Panc1 (cell line): ENCODE measurements at regions not wholly inside any gene's neighbourhood (a gene's known extent, or its start where the extent isn't known, plus 50 kb on each side); places are given as distances from the start of the nearest gene placed in this dataset.

ENCODE experiments used
- POLR2AphosphoS5 ChIP-seq: IDR thresholded peaks from 2 replicates; pipeline ENCODE4 v1.6.1; 2012; ENCODE audit warnings: mild to moderate bottlenecking, low read depth, low read length, moderate library complexity
- TF ChIP-seq, protein P1 (sequence below): fragments of 450-650 bp; IDR thresholded peaks from 2 replicates; pipeline ENCODE4 v1.5.1; 2017; ENCODE audit warnings: mild to moderate bottlenecking
- TF ChIP-seq, protein P2 (sequence below), 2 experiments: IDR thresholded peaks; 2 replicates each; pipeline ENCODE4 v1.6.1; 2011 to 2012; ENCODE audit warnings: low read depth in 2 of 2, control low read depth in 1 of 2, low read length in 1 of 2, mild to moderate bottlenecking in 1 of 2, moderate library complexity in 1 of 2; ENCODE audit not compliant: insufficient read depth in 1 of 2

DNA sequence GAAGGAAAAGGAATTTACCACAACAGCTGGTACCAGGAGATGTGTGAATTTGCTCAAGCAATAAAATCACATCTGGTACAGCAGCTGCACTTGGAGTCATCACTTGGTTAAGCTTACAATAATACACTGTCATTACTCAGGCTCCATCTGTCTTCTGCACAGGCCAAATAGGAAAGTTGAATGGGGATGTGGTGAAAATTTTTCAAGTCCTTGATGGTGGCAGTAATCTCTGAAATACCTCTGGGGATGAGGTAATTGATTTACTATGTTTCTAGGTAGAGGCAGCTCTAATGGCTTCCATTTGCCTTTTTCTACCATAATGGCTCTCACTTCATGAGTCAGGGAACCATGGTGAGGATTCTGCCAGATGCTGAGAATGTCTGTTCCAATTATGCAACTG is 206.8 kb upstream of the ATP10B start:
- TF ChIP-seq, protein P1, sequence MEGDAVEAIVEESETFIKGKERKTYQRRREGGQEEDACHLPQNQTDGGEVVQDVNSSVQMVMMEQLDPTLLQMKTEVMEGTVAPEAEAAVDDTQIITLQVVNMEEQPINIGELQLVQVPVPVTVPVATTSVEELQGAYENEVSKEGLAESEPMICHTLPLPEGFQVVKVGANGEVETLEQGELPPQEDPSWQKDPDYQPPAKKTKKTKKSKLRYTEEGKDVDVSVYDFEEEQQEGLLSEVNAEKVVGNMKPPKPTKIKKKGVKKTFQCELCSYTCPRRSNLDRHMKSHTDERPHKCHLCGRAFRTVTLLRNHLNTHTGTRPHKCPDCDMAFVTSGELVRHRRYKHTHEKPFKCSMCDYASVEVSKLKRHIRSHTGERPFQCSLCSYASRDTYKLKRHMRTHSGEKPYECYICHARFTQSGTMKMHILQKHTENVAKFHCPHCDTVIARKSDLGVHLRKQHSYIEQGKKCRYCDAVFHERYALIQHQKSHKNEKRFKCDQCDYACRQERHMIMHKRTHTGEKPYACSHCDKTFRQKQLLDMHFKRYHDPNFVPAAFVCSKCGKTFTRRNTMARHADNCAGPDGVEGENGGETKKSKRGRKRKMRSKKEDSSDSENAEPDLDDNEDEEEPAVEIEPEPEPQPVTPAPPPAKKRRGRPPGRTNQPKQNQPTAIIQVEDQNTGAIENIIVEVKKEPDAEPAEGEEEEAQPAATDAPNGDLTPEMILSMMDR: no peak
- TF ChIP-seq POLR2AphosphoS5: no peak
- TF ChIP-seq, protein P2, sequence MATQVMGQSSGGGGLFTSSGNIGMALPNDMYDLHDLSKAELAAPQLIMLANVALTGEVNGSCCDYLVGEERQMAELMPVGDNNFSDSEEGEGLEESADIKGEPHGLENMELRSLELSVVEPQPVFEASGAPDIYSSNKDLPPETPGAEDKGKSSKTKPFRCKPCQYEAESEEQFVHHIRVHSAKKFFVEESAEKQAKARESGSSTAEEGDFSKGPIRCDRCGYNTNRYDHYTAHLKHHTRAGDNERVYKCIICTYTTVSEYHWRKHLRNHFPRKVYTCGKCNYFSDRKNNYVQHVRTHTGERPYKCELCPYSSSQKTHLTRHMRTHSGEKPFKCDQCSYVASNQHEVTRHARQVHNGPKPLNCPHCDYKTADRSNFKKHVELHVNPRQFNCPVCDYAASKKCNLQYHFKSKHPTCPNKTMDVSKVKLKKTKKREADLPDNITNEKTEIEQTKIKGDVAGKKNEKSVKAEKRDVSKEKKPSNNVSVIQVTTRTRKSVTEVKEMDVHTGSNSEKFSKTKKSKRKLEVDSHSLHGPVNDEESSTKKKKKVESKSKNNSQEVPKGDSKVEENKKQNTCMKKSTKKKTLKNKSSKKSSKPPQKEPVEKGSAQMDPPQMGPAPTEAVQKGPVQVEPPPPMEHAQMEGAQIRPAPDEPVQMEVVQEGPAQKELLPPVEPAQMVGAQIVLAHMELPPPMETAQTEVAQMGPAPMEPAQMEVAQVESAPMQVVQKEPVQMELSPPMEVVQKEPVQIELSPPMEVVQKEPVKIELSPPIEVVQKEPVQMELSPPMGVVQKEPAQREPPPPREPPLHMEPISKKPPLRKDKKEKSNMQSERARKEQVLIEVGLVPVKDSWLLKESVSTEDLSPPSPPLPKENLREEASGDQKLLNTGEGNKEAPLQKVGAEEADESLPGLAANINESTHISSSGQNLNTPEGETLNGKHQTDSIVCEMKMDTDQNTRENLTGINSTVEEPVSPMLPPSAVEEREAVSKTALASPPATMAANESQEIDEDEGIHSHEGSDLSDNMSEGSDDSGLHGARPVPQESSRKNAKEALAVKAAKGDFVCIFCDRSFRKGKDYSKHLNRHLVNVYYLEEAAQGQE (IDR thresholded peaks at IDR 0.05; ENCODE audit: insufficient read depth in 1 of 2, low read depth in 2 of 2, low read length in 1 of 2): no peak
